ENCODE measurements at regions not wholly inside any gene's neighbourhood (a gene's known extent, or its start where the extent isn't known, plus 50 kb on each side); places are given as distances from the start of the nearest gene placed in this dataset.

DNA sequence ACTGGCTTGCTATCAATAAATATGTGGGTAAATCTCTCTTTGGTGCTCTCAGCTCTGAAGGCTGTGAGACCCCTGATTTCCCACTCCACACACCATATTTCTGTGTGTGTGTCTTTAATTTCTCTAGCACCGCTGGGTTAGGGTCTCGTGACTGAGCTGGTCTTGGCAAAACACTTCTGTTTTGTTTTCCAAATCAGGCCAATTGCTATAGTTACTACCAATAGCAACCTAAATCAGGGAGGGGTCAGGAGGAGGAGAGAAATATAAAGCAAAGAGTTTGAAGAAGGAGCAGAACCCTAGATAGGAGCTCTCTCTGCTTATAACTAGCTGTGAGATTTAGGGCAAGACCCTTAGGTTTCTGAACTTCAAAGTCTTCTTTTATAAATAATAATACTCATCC, 250.5 kb upstream of the IGFBP7 start:
- intact Hi-C loops (cut with micrococcal nuclease; ENCODE audit: unreplicated experiment), result no loop called here
- CTCF ChIA-PET, result no interaction called here

DNA sequence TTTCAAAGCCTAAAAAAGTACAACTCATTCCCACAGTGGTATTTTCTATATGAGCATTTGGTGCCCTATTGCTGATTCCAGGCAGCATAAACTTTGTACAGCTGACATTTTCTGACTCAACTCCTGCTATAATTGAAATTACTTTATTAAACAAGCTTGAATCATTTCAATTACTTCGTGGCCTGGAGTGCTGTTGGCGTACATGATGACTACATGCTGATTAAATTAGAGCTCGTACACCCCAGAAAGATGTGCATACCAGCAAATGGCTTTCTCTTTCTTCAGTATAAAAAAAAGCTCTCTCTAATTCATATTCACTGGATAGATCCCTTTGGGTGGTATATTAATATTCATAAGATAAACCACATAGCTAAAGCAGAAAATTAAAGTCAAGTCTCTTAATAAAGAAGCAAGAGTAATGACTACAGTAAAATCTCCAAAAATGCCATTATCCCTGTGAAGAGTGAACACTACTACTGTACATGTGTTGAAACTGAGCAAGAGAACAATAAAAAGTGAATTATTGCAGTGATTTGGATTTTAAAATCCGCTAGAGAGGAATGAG, 245.0 kb upstream of the IGFBP7 start:
- in situ Hi-C loops (cut with HindIII; ENCODE audit: low pct_unique_long_range_greater_than_20kb, low sequenced_read_pairs), result no loop called here
- Histone ChIP-seq H3K27me3 (ENCODE audit: control insufficient read depth, insufficient read depth, low read length) (no peaks in the 10 kb centered on the region), H3K36me3 (ENCODE audit: control insufficient read depth, insufficient read depth, low read length) (no peaks in the 10 kb centered on the region), H3K4me1 (ENCODE audit: control insufficient read depth, insufficient read depth, low read length) (no peaks in the 10 kb centered on the region), H3K9me3 (ENCODE audit: control insufficient read depth, insufficient read depth, low read depth, low read length) (no peaks in the 10 kb centered on the region), H3K4me3 (ENCODE audit: low read depth in 2 of 2, low read length in 2 of 2) (no peak overlapping the region), H3K27ac (ENCODE audit: low read length) (no peak overlapping the region)
- POLR2A ChIA-PET, result no interaction called here
- CTCF ChIA-PET, result no interaction called here
- ATAC-seq, result no peak
- intact Hi-C loops (cut with micrococcal nuclease; ENCODE audit: unreplicated experiment), result no loop called here
- no peak for TF ChIP-seq POLR2AphosphoS5 (IDR thresholded peaks at IDR 0.05; ENCODE audit: low read depth, low read length)
- TF ChIP-seq, protein P1, sequence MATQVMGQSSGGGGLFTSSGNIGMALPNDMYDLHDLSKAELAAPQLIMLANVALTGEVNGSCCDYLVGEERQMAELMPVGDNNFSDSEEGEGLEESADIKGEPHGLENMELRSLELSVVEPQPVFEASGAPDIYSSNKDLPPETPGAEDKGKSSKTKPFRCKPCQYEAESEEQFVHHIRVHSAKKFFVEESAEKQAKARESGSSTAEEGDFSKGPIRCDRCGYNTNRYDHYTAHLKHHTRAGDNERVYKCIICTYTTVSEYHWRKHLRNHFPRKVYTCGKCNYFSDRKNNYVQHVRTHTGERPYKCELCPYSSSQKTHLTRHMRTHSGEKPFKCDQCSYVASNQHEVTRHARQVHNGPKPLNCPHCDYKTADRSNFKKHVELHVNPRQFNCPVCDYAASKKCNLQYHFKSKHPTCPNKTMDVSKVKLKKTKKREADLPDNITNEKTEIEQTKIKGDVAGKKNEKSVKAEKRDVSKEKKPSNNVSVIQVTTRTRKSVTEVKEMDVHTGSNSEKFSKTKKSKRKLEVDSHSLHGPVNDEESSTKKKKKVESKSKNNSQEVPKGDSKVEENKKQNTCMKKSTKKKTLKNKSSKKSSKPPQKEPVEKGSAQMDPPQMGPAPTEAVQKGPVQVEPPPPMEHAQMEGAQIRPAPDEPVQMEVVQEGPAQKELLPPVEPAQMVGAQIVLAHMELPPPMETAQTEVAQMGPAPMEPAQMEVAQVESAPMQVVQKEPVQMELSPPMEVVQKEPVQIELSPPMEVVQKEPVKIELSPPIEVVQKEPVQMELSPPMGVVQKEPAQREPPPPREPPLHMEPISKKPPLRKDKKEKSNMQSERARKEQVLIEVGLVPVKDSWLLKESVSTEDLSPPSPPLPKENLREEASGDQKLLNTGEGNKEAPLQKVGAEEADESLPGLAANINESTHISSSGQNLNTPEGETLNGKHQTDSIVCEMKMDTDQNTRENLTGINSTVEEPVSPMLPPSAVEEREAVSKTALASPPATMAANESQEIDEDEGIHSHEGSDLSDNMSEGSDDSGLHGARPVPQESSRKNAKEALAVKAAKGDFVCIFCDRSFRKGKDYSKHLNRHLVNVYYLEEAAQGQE (IDR thresholded peaks at IDR 0.05; ENCODE audit: insufficient read depth in 1 of 2, low read depth in 2 of 2, low read length in 1 of 2), result no peak
- DNase-seq (ENCODE audit: low read depth, low spot score), result no peak
- BruUV-seq (replicated peaks), result no TSS peak

More for the DNA sequence above, 250.5 kb upstream of the IGFBP7 start:
- H3K27me3 ChIP-seq (ENCODE audit: control insufficient read depth, insufficient read depth, low read length), result no peaks in the 10 kb centered on the region
- in situ Hi-C loops (cut with HindIII; ENCODE audit: low pct_unique_long_range_greater_than_20kb, low sequenced_read_pairs), result no loop called here
- H3K4me3 ChIP-seq (ENCODE audit: low read depth in 2 of 2, low read length in 2 of 2), result no peak overlapping the region
- ATAC-seq (no peak), DNase-seq (ENCODE audit: low read depth, low spot score) (no peak)
- H3K9me3 ChIP-seq (ENCODE audit: control insufficient read depth, insufficient read depth, low read depth, low read length), result no peaks in the 10 kb centered on the region
- H3K4me1 ChIP-seq (ENCODE audit: control insufficient read depth, insufficient read depth, low read length), result no peaks in the 10 kb centered on the region
- TF ChIP-seq, protein P2, sequence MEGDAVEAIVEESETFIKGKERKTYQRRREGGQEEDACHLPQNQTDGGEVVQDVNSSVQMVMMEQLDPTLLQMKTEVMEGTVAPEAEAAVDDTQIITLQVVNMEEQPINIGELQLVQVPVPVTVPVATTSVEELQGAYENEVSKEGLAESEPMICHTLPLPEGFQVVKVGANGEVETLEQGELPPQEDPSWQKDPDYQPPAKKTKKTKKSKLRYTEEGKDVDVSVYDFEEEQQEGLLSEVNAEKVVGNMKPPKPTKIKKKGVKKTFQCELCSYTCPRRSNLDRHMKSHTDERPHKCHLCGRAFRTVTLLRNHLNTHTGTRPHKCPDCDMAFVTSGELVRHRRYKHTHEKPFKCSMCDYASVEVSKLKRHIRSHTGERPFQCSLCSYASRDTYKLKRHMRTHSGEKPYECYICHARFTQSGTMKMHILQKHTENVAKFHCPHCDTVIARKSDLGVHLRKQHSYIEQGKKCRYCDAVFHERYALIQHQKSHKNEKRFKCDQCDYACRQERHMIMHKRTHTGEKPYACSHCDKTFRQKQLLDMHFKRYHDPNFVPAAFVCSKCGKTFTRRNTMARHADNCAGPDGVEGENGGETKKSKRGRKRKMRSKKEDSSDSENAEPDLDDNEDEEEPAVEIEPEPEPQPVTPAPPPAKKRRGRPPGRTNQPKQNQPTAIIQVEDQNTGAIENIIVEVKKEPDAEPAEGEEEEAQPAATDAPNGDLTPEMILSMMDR (IDR thresholded peaks at IDR 0.05), result no peak
- no peak for TF ChIP-seq SIN3A (IDR thresholded peaks at IDR 0.05; ENCODE audit: borderline replicate concordance, insufficient read depth, low read depth, low read length)
- POLR2A ChIA-PET, result no interaction called here
- BruUV-seq (replicated peaks), result no TSS peak
- no peaks in the 10 kb centered on the region for H3K36me3 ChIP-seq (ENCODE audit: control insufficient read depth, insufficient read depth, low read length)
- no peak overlapping the region for H3K27ac ChIP-seq (ENCODE audit: low read length)

DNA sequence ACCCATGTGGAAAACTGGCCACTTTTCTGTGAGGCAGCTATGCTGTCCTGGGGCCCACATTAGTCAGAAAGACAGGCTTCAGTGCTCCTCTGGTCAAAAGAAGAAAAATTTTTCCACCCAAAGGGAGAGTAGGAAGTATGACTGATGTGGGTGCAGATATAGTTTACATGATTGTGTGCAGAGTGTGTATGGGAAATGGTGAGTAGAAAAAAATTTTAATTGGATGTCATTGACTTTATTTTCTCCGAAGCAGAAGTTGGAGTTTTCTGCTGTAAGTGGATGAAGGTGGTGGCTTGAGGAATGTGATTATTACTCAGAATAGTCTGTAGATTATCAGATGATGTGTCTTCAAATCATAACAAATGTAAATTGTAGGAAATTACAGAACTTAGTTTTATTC, 241.5 kb upstream of the IGFBP7 start:
- TF ChIP-seq, protein P2 (IDR thresholded peaks at IDR 0.05), result no peak
- TF ChIP-seq SIN3A (IDR thresholded peaks at IDR 0.05; ENCODE audit: borderline replicate concordance, insufficient read depth, low read depth, low read length), result no peak
- TF ChIP-seq, protein P1 (IDR thresholded peaks at IDR 0.05; ENCODE audit: insufficient read depth in 1 of 2, low read depth in 2 of 2, low read length in 1 of 2), result no peak
- TF ChIP-seq POLR2AphosphoS5 (IDR thresholded peaks at IDR 0.05; ENCODE audit: low read depth, low read length), result no peak
- TF ChIP-seq TCF7L2 (IDR thresholded peaks at IDR 0.05; ENCODE audit: low read depth, low read length), result no peak
- DNase-seq (ENCODE audit: low read depth, low spot score), result no peak
- Histone ChIP-seq H3K27ac (ENCODE audit: low read length) (no peak overlapping the region), H3K4me1 (ENCODE audit: control insufficient read depth, insufficient read depth, low read length) (no peaks in the 10 kb centered on the region), H3K4me3 (ENCODE audit: low read depth in 2 of 2, low read length in 2 of 2) (no peak overlapping the region), H3K36me3 (ENCODE audit: control insufficient read depth, insufficient read depth, low read length) (no peaks in the 10 kb centered on the region), H3K27me3 (ENCODE audit: control insufficient read depth, insufficient read depth, low read length) (no peaks in the 10 kb centered on the region), H3K9me3 (ENCODE audit: control insufficient read depth, insufficient read depth, low read depth, low read length) (no peaks in the 10 kb centered on the region)
- ChIA-PET CTCF (no interaction called here), POLR2A (no interaction called here)
- intact Hi-C loops (cut with micrococcal nuclease; ENCODE audit: unreplicated experiment) (no loop called here), in situ Hi-C loops (cut with HindIII; ENCODE audit: low pct_unique_long_range_greater_than_20kb, low sequenced_read_pairs) (no loop called here)
- BruUV-seq (replicated peaks), result no TSS peak
- no peak for ATAC-seq
